OCI-LY7 (cell line): ENCODE measurements at regions not wholly inside any gene's neighbourhood (a gene's known extent, or its start where the extent isn't known, plus 50 kb on each side); places are given as distances from the start of the nearest gene placed in this dataset.

Experiments used
- CTCF ChIP-seq: fragments of 200-600 bp; sonication (generic); conservative IDR thresholded peaks from 2 replicates; pipeline ENCODE4 v1.5.1; 2014; ENCODE audit warnings: mild to moderate bottlenecking, antibody characterized with exemption, low read length, moderate library complexity, mixed read lengths
- EZH2phosphoT487 ChIP-seq: fragments of 200-600 bp; sonication (generic); IDR thresholded peaks from 2 replicates; pipeline ENCODE4 v1.6.1; 2018; ENCODE audit warnings: low read depth, borderline replicate concordance, mild to moderate bottlenecking, mixed run types, antibody characterized with exemption, low read length, moderate library complexity, mixed read lengths

GRCh38 chr4:181224852-181225251, 1018.4 kb upstream of the TENM3 start:
- TF ChIP-seq CTCF (no peak), EZH2phosphoT487 (no peak)
